Astrocyte (in vitro differentiated cells and primary cell): ENCODE measurements at regions not wholly inside any gene's neighbourhood (a gene's known extent, or its start where the extent isn't known, plus 50 kb on each side); places are given as distances from the start of the nearest gene placed in this dataset.

Source experiments
- EZH2 ChIP-seq: IDR thresholded peaks from 2 replicates; pipeline ENCODE4 v1.6.1; 2012; ENCODE audit warnings: mild to moderate bottlenecking, low read length, inconsistent platforms; ENCODE audit not compliant: insufficient read depth
- TF ChIP-seq, protein P1 (sequence below): IDR thresholded peaks from 2 replicates; pipeline ENCODE4 v1.5.1; 2011; ENCODE audit warnings: low read depth, mild to moderate bottlenecking, inconsistent platforms, low read length, moderate library complexity; ENCODE audit not compliant: insufficient read depth

GRCh38 chr4:148923881-148924280, 481.7 kb upstream of the NR3C2 start:
- TF ChIP-seq, protein P1, sequence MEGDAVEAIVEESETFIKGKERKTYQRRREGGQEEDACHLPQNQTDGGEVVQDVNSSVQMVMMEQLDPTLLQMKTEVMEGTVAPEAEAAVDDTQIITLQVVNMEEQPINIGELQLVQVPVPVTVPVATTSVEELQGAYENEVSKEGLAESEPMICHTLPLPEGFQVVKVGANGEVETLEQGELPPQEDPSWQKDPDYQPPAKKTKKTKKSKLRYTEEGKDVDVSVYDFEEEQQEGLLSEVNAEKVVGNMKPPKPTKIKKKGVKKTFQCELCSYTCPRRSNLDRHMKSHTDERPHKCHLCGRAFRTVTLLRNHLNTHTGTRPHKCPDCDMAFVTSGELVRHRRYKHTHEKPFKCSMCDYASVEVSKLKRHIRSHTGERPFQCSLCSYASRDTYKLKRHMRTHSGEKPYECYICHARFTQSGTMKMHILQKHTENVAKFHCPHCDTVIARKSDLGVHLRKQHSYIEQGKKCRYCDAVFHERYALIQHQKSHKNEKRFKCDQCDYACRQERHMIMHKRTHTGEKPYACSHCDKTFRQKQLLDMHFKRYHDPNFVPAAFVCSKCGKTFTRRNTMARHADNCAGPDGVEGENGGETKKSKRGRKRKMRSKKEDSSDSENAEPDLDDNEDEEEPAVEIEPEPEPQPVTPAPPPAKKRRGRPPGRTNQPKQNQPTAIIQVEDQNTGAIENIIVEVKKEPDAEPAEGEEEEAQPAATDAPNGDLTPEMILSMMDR = no peak
- TF ChIP-seq EZH2 = no peak
